ENCODE measurements at regions not wholly inside any gene's neighbourhood (a gene's known extent, or its start where the extent isn't known, plus 50 kb on each side); places are given as distances from the start of the nearest gene placed in this dataset.
"Not testable (repeated sequence)": the region's sequence is repeated elsewhere in the genome, so short reads cannot be mapped to it uniquely, and the experiment has no call there.

DNA sequence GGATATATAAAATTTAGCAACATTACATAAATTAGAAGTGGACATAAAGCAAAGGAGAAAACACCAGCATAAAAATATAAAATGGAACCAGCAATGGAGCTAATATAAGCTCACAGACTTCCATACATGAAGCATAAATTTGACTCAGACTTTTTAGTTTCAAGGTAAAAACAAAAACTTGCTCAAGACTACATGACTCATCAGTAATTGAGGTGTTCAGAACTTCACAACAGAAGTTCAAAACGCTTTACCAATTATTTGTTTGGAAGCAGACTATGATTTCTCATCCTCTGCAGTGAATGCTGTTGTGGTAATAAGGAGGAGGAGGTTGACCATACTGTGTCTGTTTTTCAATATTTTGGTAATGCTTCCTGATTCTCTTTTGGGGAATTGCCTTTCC is 192.0 kb upstream of the MEIS1 start:
- DNase-seq (ENCODE audit: low spot score) = not testable (repeated sequence)

DNA sequence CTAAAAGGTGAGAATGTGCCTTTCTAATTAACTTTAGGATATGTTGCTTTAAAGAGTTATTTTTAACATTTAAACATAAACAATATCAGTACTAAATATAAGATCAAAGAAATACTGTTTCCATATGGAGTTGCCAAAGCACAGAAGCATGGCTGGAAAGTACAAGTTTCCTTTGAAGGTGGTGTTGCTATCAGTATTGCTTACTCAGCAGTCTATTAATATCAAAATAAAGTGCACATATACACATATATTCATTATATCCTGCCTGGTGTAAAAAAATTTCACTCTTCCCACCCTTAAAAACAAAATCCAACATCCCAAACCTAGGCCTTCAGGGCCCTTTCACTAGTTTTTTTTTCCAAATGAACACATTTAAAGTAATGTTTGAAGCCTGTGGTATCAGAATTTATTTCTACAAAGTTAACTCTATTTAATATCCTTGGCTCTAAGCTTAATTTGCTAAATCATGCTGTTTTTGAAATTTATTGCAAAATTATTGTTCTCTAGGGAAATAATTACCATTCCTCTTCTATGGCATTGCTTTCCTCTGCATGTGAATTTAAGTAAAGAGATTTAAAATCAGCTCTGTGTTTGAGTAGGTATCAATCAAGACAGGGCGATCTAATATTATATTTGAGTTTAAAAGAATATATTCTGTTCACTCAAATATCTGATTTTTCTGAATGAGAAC is 192.7 kb upstream of the MEIS1 start:
- no peak for DNase-seq (ENCODE audit: low spot score)

DNA sequence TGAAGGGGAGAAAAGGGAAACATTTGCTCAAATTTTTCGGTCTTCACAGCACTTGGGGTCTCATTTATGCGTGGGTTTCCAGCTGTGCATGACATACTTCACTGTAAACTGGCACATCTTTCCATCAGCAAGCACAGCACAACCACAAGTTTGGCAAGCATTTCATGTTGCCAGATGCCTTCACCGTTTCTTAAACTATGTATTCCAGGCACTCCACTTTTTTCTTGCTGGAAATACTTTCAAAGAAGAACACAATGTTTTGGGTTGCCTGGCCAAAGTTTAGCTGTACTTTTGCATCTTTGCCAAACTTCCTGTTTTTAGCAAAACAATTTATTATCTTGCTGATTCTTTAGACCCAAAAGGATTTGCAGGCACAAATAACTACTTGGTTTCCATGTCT is 194.6 kb upstream of the MEIS1 start:
- DNase-seq (ENCODE audit: low spot score) = no peak

DNA sequence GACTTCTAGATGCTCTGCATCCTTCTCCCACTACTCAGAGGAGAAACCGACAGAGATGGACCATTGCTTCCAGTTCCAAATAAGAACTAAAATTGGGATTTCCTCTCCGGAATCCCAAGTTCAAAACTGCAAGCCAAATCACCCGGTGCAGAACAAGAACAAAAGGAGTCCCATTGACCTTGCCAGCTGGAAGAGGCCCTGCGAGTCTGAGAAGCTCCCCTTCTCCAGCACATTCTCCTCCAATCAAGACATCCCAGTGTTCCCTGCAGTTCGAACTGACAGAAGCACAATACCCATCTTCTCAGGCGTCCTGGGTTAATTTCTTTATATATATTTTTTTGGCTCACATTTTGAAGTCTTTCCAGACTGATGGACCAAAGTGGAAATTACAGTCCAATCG is 195.3 kb upstream of the MEIS1 start:
- DNase-seq (ENCODE audit: low spot score) = no peak

DNA sequence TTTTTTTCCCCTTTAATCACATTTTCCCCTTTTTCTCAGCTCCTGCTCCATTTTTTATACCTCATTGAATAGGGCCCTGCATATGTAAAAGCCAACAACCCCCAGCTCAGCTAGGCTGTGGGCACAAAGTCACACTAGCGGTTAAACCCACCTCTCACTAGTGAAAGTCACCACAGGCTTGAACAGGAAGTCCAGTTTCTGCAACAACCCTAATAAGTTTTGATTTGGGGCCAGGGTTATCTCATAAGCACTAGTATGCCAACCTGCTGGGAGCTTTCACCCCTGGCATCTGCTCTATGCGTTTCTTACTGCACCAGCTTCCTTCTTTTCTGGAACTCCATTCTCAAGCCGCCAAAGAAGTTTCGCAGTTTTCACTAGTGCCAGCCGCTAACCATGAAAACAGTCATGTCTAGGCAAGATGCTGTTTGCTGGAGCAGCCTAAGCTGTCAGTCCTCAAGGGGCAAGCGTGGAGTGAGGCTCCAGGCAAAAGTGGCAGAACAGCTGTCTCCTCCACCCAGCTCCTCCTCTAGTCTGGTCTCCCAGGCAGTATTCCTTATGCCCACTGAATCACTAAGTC is 197.0 kb upstream of the MEIS1 start:
- no peak for DNase-seq (ENCODE audit: low spot score)

DNA sequence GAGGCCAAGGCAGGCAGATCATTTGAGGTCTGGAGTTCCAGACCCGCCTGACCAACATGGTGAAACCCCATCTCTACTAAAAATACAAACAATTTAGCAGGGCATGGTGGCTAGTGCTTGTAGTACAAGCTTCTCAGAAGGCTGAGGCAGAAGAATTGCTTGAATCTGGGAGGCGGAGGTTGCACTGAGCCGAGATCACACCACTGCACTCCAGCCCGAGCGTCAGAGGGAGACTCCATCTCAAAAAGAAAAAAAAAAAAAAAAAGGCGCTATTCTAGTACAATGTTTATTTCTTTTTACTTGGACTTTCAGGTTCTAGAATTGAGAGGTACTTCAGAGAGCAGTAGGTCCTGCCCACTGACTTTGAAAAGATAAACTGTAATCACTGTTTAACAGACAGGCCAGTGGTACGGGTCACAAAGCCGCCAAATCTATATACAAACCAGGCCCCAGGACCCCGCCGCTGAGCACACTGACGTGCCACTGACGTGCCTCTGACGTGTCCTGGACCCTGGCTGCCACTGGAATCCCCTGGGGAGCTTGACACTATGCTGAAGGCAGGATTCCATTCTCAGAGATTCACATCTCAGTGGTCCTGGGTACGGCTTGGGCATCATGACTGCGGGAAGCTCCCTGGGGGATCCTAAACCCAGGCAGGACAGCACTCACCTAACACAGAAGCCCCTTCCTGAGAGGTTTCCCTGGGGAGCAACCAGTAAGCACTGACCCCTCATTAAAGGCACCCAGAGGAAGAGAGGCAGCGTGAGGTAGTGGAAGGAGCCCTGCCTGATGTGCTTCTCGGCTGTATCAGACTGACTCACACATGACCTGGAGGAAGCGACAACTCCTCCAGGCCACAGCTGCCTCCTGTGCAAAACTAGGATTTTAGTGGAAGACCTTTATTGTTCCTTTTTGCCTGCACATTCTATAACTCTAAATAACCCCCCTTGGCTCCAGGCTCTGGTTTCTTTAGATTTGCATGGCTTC is 197.8 kb upstream of the MEIS1 start:
- no peak for DNase-seq (ENCODE audit: low spot score)

DNA sequence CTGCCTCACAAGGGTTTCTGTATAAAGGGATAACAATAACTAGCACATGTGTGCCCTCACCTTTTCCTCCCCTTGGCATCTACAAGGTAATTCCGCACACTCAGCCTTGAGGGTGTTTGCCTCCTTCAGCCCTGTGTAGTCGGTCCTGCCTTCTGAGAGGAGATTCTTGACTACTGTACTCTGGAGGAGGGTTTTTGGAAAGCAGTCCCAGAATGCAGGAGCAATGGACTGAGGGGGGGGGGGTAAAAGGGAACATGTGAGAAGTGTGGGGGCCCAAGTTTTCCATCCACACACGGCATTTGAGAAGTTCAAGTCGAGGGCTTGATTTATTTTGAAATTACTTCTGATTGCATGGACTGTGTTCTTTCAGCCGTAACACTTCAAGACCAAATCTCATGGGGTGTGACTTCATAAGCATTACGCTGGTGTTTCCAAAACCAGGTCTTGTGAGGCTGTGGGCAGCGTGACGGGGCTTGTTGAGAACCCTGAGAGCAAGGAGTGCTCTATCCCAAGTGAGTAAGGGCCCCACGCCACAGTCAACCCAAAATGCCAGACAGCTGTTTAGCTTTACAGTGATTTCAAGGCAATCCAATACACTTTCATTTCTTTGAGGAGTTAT is 198.7 kb upstream of the MEIS1 start:
- DNase-seq (ENCODE audit: low spot score) = no peak

DNA sequence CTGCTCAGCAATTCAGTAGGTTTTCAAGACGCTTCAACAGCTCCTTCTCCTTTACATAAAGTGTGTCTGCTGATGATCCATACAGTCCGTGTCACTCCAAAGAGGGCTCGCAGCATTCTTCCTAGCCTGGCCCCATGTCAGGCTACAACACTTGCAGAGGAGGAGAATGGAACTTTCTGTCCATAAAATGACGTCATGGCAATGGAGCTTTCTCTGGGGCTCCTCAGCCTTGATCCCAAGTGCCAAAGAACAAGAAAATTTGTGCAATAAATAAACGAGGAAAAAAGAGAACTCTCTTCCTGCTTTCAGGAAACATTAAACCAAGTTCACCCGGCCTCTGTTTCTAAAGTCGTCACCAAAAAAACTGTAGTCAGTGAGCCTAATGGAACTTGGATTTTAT is 199.5 kb upstream of the MEIS1 start:
- no peak for DNase-seq (ENCODE audit: low spot score)

DNA sequence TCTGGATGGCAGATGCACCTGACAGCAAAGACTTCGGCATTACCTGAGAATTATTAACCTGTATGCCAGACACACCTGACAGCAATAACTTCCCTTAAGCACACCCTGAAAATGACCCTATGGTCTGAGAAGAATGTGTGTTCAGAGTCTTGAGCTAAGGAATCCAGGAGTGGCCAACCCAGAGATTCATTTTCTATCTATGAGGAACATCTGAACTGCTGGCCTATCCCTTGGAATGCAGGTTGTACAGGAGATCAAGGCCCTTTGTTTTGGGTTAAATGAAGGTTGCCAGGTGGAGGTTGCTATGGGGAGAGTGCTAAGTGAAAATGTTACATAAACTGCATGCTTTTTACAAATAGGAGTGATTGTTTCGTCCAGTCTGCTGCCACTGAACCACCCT is 200.9 kb upstream of the MEIS1 start:
- DNase-seq (ENCODE audit: low spot score) = no peak

DNA sequence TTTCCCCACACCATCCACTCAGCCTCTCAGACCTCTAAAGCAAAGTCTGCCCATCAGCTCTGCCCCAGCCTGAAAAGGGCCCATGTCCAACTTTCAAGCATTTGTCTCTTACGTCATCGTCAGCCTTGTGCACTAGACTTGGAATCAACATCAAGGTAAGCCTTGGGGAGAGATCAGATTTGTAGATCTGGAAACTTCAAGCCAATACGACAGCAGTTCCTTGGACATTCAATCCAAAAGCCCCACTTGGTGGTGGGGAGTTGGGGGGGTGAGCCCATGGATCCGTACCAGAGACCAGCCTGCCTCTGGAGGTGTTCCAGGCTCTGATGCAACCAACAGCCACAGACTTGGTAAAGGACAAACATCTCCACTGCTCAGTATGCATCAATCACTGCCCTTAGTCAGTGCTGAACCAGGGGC is 206.8 kb upstream of the MEIS1 start:
- no peak for DNase-seq (ENCODE audit: low spot score)

DNA sequence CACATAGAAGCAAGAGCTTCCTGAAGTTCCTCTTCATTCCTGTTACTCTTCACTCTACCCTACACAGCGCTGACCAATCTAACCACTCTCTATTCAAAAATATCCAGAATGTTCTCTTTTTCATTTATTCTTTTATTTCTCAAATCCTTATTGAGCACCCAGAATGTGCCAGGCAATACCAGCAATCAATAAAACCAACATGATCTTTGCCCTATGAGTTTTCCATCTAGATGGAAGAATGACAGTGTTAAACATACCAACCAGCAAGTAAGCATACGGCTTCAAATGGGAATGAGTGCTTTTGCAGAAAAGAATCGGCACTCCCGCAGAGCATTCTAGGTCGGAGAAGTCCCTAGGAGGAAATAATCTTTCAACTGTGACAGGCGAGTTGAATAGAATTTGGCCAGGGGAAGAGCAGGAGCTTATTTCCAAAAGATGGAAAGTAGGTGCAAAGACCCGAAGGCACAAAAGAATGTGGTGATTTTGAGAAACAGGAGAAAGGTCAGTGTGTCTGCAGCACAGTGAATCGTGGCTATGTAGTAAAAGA is 217.8 kb upstream of the MEIS1 start:
- DNase-seq (ENCODE audit: low spot score) = no peak

DNA sequence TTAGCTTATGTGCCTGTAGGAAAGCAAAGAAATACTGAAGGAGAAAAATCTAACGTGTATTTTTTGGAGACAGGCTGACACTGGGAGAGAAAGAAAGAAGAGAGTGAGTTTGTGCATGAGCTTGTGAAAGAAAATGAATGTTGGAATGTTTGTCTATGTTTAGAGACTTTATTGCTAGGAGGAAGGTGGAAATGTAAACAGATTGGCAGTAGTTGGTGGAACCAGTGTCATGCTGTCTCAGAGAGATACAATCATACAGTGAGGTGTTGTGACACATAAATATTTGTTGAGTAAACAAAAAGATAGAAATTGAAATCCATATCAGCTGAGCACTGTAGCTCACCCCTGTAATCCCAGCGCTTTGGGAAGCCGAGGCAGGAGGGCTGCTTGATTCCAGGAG is 222.2 kb upstream of the MEIS1 start:
- no peak for DNase-seq (ENCODE audit: low spot score)

DNA sequence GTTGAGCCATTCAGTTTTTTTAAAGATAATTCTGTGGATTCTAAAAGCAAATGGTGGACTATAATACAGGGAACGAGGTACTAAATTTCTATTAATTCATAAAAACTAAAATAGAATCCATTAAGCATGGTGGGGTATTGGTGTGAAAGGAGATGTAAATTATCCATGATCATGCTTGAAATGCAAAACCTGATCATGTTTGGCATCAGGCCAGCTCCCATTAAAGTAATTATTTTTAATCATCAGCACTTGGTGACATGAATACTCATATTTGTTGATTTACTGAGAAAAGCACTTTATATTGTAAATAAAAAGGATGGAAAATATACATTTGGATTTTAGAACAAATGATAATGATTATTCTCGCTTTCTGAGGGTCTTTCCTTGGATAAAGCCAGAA is 232.3 kb upstream of the MEIS1 start:
- no peak for DNase-seq (ENCODE audit: low spot score)

DNA sequence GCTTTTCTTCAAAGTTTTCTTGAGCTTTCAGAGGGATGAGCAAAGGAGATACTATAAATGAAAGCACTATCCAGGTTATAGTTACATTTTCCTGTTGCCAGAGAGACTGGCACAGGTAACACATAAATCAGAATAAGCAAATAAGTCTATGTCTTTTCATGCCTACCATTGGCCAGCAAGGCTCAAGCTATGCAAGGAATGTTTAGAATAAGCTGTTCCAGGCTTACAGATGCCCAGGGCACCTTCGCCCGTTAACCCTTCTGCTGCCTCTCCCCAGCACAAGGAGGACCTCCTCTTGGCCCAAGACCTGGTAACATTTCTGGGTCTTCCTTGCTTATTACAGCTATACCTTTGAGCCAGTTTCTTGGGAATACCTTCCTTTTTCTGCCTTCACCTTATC is 233.7 kb upstream of the MEIS1 start:
- DNase-seq (ENCODE audit: low spot score) = no peak

DNA sequence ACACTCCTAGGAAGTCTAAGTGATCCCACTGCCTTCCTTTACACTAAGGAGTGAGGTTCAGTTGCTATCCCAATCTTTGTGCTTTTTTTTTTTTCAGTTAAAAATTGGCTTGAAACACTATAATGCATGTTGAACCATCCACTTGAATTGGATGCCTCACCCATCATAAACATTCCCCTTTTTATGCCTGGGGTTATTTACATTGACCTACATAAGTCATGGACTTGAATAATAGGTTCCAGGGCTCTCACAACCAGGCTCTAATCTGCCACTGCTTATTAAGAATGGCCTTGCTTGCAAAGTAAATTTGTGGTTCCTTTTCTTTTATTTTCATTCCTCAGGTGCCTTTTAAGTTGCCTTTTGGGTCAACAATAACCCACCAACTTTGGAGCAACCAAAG is 236.1 kb upstream of the MEIS1 start:
- no peak for DNase-seq (ENCODE audit: low spot score)

DNA sequence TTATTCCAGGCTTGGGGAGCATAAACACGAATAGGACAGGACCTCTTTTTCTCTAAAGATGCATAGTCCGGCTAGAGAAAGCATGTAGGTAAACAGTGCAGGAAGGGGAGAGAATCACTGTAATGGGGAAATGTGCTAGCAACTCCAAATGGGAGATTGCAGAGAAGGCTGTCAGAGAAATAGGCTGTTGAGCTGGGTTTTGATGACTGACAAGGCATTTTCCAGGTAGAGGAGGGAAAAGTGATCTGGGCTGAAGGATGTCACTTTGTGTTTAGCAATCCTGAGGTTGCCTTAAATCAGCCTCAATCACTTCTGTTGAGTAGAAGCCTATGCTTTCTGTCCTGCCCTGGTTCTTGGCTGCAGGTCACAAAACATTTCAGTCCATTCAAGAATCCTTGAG is 242.0 kb upstream of the MEIS1 start:
- DNase-seq (ENCODE audit: low spot score) = no peak

DNA sequence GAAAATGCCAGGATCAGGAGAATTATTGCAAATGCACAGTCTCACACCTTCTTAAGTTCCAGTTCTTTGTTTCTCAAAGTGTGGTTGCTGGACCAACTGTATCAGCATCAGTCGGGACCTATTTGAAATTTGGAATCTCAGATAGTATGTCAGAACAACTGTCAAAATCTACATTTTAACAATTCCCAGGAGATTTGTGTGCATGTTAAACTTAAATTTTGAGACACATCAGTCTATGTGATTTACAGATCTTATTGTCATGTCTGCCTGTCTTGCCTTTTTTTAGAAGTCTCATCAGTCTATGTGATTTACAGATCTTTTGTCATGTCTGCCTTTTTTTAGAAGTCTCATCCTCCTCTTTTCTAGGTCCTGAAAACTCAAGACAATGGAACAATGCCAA is 243.6 kb upstream of the MEIS1 start:
- DNase-seq (ENCODE audit: low spot score) = no peak

DNA sequence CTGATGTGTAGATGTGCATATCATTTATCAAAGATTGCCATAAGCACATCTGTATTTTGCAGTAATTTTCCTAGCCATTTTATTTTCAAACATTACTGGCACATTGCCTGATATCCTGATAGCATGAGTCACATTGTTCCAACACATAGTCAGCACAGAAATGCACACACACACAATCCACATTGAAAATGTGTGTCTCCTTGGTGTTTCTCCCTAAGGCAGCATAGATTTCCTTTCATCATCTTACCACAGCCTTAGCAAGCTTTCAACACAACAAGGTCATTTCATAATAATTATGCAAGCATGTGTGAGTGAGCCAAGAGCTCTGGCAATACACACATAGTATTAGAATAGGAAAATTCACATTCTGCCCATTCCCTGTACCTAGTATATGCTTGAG is 245.4 kb upstream of the MEIS1 start:
- no peak for DNase-seq (ENCODE audit: low spot score)

DNA sequence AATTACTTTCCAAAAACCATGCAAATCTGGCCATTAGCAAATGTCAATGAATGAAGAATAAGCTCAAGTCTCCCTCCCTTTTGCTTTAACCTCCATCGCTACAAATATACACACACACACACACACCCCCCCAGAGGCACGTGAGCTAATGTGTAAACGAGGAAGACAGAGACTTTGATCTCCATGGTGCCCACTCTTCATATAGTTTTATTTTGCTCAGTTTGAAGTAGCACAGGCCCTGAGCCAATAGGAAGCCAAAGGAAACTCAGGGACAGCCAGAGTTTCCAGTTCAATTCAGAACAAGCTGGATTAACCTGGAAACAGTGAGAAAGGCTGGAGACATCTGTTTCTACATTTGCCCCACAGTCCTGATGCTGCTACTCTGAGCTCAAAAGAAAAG is 248.4 kb upstream of the MEIS1 start:
- DNase-seq (ENCODE audit: low spot score) = no peak

DNA sequence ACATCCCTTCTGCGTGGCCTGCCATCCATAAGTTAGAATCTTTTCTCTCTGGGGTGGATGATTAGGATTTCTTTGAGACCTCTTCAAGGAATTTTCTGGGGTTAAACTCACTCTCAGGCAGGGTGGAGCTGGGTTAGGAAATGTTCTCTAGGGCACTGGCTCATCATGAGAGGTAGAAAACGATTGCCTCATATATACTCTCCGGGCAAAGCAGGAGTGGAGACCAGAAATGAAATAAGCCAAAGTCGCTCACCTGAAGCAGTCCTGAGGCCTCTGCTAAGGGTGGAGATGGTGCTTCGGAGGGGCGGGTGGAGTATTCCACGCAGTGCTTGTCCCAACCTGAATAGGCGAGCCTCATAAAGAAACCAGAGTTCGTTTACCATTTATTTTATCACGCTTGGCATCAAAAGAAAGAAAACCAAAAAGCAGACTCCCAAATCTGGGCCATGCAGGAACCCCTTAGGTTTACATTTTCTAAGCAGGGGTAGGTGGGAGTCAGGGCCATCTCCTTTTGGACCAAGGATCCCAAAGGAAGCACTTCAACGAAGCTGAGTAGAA is 249.3 kb upstream of the MEIS1 start:
- no peak for DNase-seq (ENCODE audit: low spot score)

DNA sequence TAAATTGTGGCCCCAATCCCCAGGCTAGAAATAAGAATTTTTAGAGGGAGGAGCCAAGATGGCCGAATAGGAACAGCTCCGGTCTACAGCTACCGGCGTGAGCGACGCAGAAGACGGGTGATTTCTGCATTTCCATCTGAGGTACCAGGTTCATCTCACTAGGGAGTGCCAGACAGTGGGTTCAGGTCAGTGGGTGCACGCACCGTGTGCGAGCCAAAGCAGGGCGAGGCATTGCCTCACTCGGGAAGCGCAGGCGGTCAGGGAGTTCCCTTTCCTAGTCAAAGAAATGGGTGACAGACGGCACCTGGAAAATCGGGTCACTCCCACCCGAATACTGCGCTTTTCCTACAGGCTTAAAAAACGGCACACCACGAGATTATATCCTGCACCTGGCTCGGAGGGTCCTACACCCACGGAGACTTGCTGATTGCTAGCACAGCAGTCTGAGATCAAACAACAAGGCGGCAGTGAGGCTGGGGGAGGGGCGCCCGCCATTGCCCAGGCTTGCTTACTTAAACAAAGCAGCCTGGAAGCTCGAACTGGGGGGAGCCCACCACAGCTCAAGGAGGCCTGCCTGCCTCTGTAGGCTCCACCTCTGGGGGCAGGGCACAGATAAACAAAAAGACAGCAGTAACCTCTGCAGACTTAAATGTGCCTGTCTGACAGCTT is 257.7 kb upstream of the MEIS1 start:
- DNase-seq (ENCODE audit: low spot score) = not testable (repeated sequence)
